Neural cell (in vitro differentiated cells): ENCODE measurements at regions not wholly inside any gene's neighbourhood (a gene's known extent, or its start where the extent isn't known, plus 50 kb on each side); places are given as distances from the start of the nearest gene placed in this dataset.

ENCODE experiments used
- CTCF ChIP-seq: fragments of 450-650 bp; IDR thresholded peaks from 2 replicates; pipeline ENCODE4 v1.5.1; 2014; ENCODE audit warnings: antibody characterized with exemption, mild to moderate bottlenecking, moderate library complexity; ENCODE audit not compliant: poor library complexity, severe bottlenecking
- EP300 ChIP-seq: fragments of 450-650 bp; conservative IDR thresholded peaks from 2 replicates; pipeline ENCODE4 v1.6.1; 2014; ENCODE audit warnings: antibody characterized with exemption, mild to moderate bottlenecking, moderate library complexity; ENCODE audit not compliant: poor library complexity, severe bottlenecking
- EZH2 ChIP-seq: fragments of 200-600, 300-800 bp; shearing (Covaris generic), sonication (generic); IDR thresholded peaks from 2 replicates; pipeline ENCODE4 v1.6.1; 2014; ENCODE audit warnings: antibody characterized with exemption, low read length, borderline replicate concordance, mild to moderate bottlenecking; ENCODE audit not compliant: insufficient read depth, poor library complexity, severe bottlenecking
- MXI1 ChIP-seq: fragments of 450-650 bp; conservative IDR thresholded peaks from 2 replicates; pipeline ENCODE4 v1.6.1; 2014; ENCODE audit warnings: antibody characterized with exemption, mild to moderate bottlenecking; ENCODE audit not compliant: poor library complexity, severe bottlenecking
- POLR2AphosphoS5 ChIP-seq: IDR thresholded peaks from 2 replicates; pipeline ENCODE4 v1.6.1; 2012
- RAD21 ChIP-seq: fragments of 450-650 bp; conservative IDR thresholded peaks from 2 replicates; pipeline ENCODE4 v1.6.1; 2014; ENCODE audit warnings: antibody characterized with exemption, mild to moderate bottlenecking, moderate library complexity
- SMC3 ChIP-seq: fragments of 450-650 bp; conservative IDR thresholded peaks from 2 replicates; pipeline ENCODE4 v1.6.1; 2014; ENCODE audit warnings: antibody characterized with exemption, mild to moderate bottlenecking, moderate library complexity; ENCODE audit not compliant: poor library complexity
- TAF1 ChIP-seq: IDR thresholded peaks from 2 replicates; pipeline ENCODE4 v1.6.1; 2012; ENCODE audit warnings: low read depth
- TF ChIP-seq, protein P1 (sequence below): IDR thresholded peaks from 2 replicates; pipeline ENCODE4 v1.6.1; 2012; ENCODE audit warnings: borderline replicate concordance

DNA sequence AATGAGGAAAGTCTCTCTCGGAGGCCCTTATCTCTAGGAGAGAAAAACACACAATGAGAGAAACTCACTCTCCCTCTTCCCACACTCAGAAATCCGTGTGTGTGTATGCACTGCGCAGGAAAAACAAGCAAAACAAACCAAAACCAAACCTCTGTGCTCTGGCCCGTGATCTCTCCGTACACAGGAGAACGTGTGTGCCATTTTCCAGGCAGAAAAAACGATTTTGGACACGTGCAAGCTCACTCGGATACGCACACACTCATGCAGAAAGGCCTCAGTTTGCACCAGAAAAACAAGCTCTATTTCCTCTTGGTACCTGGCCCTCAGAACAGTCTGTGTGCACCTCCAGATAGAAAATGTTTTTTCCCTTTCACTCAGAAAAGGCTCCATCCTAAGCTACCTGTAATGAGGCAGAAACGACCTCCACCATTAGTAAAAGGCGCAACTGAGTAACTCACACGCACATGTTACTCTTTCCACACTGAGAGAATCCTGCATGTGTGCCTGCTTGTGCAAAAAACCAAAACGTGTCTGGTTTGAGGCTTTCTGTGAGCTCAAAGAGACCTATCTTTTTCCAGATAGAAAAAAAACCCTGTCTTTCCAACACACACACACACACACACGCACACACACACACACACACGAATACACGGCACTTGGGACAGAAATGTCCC lies 99.2 kb downstream of the EDN3 start:
- TF ChIP-seq CTCF (no peak), EP300 (no peak), EZH2 (no peak), POLR2AphosphoS5 (no peak), RAD21 (no peak), TAF1 (no peak), MXI1 (no peak), SMC3 (no peak)
- TF ChIP-seq, protein P1, sequence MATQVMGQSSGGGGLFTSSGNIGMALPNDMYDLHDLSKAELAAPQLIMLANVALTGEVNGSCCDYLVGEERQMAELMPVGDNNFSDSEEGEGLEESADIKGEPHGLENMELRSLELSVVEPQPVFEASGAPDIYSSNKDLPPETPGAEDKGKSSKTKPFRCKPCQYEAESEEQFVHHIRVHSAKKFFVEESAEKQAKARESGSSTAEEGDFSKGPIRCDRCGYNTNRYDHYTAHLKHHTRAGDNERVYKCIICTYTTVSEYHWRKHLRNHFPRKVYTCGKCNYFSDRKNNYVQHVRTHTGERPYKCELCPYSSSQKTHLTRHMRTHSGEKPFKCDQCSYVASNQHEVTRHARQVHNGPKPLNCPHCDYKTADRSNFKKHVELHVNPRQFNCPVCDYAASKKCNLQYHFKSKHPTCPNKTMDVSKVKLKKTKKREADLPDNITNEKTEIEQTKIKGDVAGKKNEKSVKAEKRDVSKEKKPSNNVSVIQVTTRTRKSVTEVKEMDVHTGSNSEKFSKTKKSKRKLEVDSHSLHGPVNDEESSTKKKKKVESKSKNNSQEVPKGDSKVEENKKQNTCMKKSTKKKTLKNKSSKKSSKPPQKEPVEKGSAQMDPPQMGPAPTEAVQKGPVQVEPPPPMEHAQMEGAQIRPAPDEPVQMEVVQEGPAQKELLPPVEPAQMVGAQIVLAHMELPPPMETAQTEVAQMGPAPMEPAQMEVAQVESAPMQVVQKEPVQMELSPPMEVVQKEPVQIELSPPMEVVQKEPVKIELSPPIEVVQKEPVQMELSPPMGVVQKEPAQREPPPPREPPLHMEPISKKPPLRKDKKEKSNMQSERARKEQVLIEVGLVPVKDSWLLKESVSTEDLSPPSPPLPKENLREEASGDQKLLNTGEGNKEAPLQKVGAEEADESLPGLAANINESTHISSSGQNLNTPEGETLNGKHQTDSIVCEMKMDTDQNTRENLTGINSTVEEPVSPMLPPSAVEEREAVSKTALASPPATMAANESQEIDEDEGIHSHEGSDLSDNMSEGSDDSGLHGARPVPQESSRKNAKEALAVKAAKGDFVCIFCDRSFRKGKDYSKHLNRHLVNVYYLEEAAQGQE, result no peak
